K562 (cell line): ENCODE measurements at regions not wholly inside any gene's neighbourhood (a gene's known extent, or its start where the extent isn't known, plus 50 kb on each side); places are given as distances from the start of the nearest gene placed in this dataset.

ENCODE experiments used
- ATAC-seq: fragments of 200-7000 bp; cut with Tn5 transposase; 3 replicates; pipeline ENCODE4 v1.9.1; 2020; ENCODE audit warnings: moderate library complexity
- BruUV-seq: library from RNA; stranded (reverse); fragments of 400-500 nt; replicated peaks from 2 replicates; lab custom pipeline; 2021; lab: Mats Ljungman, UMichigan
- CTCF ChIA-PET: fragments of 300-600 bp; formaldehyde crosslinking; extraction: SDS; loops from one replicate; lab custom pipeline; 2021; ENCODE audit warnings: low intra/inter-chr PET ratio; lab: Yijun Ruan, JAX
- POLR2A ChIA-PET: fragments of 300-600, 350-650 bp; sonication (Branson Sonifier 250); formaldehyde crosslinking; extraction: SDS; loops from one replicate; lab custom pipeline; 2021; ENCODE audit warnings: antibody characterized with exemption, inconsistent platforms; lab: Yijun Ruan, JAX
- DNase-seq, 4 experiments: peaks; one replicate each; pipeline versions ENCODE4 v3.0.0 to v3.0.0-alpha.2; 2011 to 2018; ENCODE audit warnings: low spot score in 3 of 4, mixed read lengths in 3 of 4; ENCODE audit errors: extremely low read depth in 1 of 4
- FAIRE-seq: peaks from 2 replicates; lab custom pipeline; 2011; peaks lifted over from hg19 to GRCh38; lab: Jason Lieb, UNC
- H2AFZ ChIP-seq: 2 replicates; pipeline ENCODE4 v1.6.0; 2011; ENCODE audit warnings: low read depth, low read length, control low read depth, inconsistent platforms
- H3K27ac ChIP-seq: fragments of 200-600 bp; 3 replicates; pipeline ENCODE4 v1.8.0; 2011; ENCODE audit warnings: low read depth, mild to moderate bottlenecking, control low read depth, inconsistent platforms, low read length, moderate library complexity, mixed read lengths; ENCODE audit errors: extremely low read depth
- H3K27me3 ChIP-seq, 2 experiments: fragments of 300-600 bp in 1 of 2; 2 replicates in 1 of 2; 3 replicates in 1 of 2; pipeline versions ENCODE4 v1.6.0 to v1.8.0; 2011; ENCODE audit warnings: inconsistent platforms in 2 of 2, low read length in 2 of 2, mild to moderate bottlenecking in 1 of 2, mixed read lengths in 1 of 2, moderate library complexity in 1 of 2; ENCODE audit not compliant: control insufficient read depth in 2 of 2, insufficient read depth in 2 of 2
- H3K36me3 ChIP-seq: fragments of 300-600 bp; 3 replicates; pipeline ENCODE4 v1.8.0; 2011; ENCODE audit warnings: mild to moderate bottlenecking, low read length, inconsistent platforms; ENCODE audit not compliant: control insufficient read depth, insufficient read depth
- H3K4me1 ChIP-seq, 2 experiments: fragments of 200-600 bp in 1 of 2; replicated peaks in 1 of 2; 2 replicates in 1 of 2; 3 replicates in 1 of 2; pipeline versions ENCODE4 v1.5.1 to v1.8.0; 2011; ENCODE audit warnings: inconsistent platforms in 2 of 2, low read length in 2 of 2, mild to moderate bottlenecking in 1 of 2, mixed read lengths in 1 of 2, moderate library complexity in 1 of 2; ENCODE audit not compliant: control insufficient read depth in 2 of 2, insufficient read depth in 2 of 2
- H3K4me2 ChIP-seq: 2 replicates; pipeline ENCODE4 v1.6.1; 2011; ENCODE audit warnings: low read length, control low read depth, inconsistent platforms, mixed read lengths; ENCODE audit not compliant: insufficient read depth
- H3K4me3 ChIP-seq: fragments of 200-600 bp; sonication (generic), shearing (Covaris generic); 2 replicates; pipeline ENCODE4 v1.5.1; 2016; ENCODE audit warnings: control low read depth, inconsistent platforms
- H3K79me2 ChIP-seq: fragments of 200-600 bp; 3 replicates; pipeline ENCODE4 v1.8.0; 2011; ENCODE audit warnings: low read length, inconsistent platforms; ENCODE audit not compliant: control insufficient read depth, insufficient read depth
- H3K9ac ChIP-seq, 2 experiments: 2 replicates each; pipeline versions ENCODE4 v1.6.0 to v1.6.1; 2011; ENCODE audit warnings: low read depth in 2 of 2, low read length in 2 of 2, control low read depth in 1 of 2, inconsistent platforms in 1 of 2, mild to moderate bottlenecking in 1 of 2, mixed read lengths in 1 of 2; ENCODE audit not compliant: insufficient read depth in 1 of 2
- H3K9me1 ChIP-seq: one replicate; pipeline ENCODE4 v1.6.0; 2011; ENCODE audit warnings: inconsistent platforms, mild to moderate bottlenecking, low read length, moderate library complexity; ENCODE audit not compliant: control insufficient read depth, insufficient read depth
- H3K9me3 ChIP-seq: replicated peaks from 2 replicates; pipeline ENCODE4 v1.5.1; 2011; ENCODE audit warnings: low read depth, low read length, inconsistent platforms; ENCODE audit not compliant: control insufficient read depth, insufficient read depth
- H4K20me1 ChIP-seq: replicated peaks from 2 replicates; pipeline ENCODE4 v1.6.1; 2011; ENCODE audit warnings: low read length, inconsistent platforms, mixed read lengths; ENCODE audit not compliant: control insufficient read depth, insufficient read depth
- IRF2 ChIP-seq: sonication (generic); formaldehyde crosslinking; IDR thresholded peaks from 2 replicates; pipeline ENCODE4 v1.8.1; 2022; ENCODE audit warnings: mild to moderate bottlenecking, missing genetic modification reagents
- PURB ChIP-seq: sonication (generic); formaldehyde crosslinking; IDR thresholded peaks from 2 replicates; pipeline ENCODE4 v1.9.0; 2021; ENCODE audit warnings: low read depth, mild to moderate bottlenecking, missing genetic modification reagents
- SMAD2 ChIP-seq: fragments of 150-350 bp; IDR thresholded peaks from 2 replicates; pipeline ENCODE4 v1.6.1; 2014; ENCODE audit warnings: low read depth, mild to moderate bottlenecking, low read length
- SRSF7 ChIP-seq: fragments of 200-400 bp; formaldehyde crosslinking; optimal IDR thresholded peaks from 2 replicates; pipeline ENCODE3; 2017; ENCODE audit warnings: mild to moderate bottlenecking, low read depth, low read length
- TCF15 ChIP-seq: fragments of 250-450 bp; sonication (Bioruptor Pico); IDR thresholded peaks from 2 replicates; pipeline ENCODE4 v1.8.0; 2022; ENCODE audit warnings: moderate library complexity, mild to moderate bottlenecking, inconsistent platforms
- ZBTB17 ChIP-seq: fragments of 450-650 bp; formaldehyde crosslinking; IDR thresholded peaks from 2 replicates; pipeline ENCODE4 v1.4.0; 2020; ENCODE audit warnings: mild to moderate bottlenecking
- ZFP30 ChIP-seq: fragments of 250-450 bp; sonication (Bioruptor Pico); IDR thresholded peaks from 2 replicates; pipeline ENCODE4 v1.8.0; 2022; ENCODE audit warnings: moderate library complexity, mild to moderate bottlenecking, inconsistent platforms, borderline replicate concordance
- ZNF133 ChIP-seq: fragments of 250-450 bp; sonication (Bioruptor Pico); IDR thresholded peaks from 2 replicates; pipeline ENCODE4 v1.4.0; 2020; ENCODE audit warnings: mild to moderate bottlenecking
- ZNF586 ChIP-seq: fragments of 450-650 bp; formaldehyde crosslinking; conservative IDR thresholded peaks from 2 replicates; pipeline ENCODE4 v1.4.0; 2020; ENCODE audit warnings: mild to moderate bottlenecking, moderate library complexity
- ZNF717 ChIP-seq: fragments of 250-450 bp; sonication (Bioruptor Pico); IDR thresholded peaks from 2 replicates; pipeline ENCODE4 v1.5.0; 2021
- WGBS: fragments of 100-300 bp; shearing (Covaris generic); methylation state at CpG from one replicate; pipeline ENCODE4 v1.1.6; 2016; ENCODE audit warnings: low coverage, mixed read lengths; ENCODE audit not compliant: insufficient coverage; ENCODE audit errors: missing lambda C conversion rate; 5-methylcytosine and 5-hydroxymethylcytosine counted together
- in situ Hi-C: fragments of 300-500 bp; cut with MboI; formaldehyde crosslinking; loops from 4 replicates; pipeline ENCODE4 v1.15.0; 2018; ENCODE audit warnings: inconsistent platforms, mixed read lengths
- intact Hi-C: fragments of 100-400 bp; cut with micrococcal nuclease; formaldehyde crosslinking; loops from 2 replicates; pipeline ENCODE4 v1.14.2; 2022

- Histone ChIP-seq H3K4me2 (no peak overlapping the region), H3K27ac (no peak overlapping the region), H2AFZ (no peak overlapping the region), H4K20me1 (no peaks in the 10 kb centered on the region), H3K9me1 (no peaks in the 10 kb centered on the region), H3K79me2 (no peaks in the 10 kb centered on the region), H3K9ac (no peak overlapping the region), H3K9me3 (no peaks in the 10 kb centered on the region), H3K4me1 (no peaks in the 10 kb centered on the region), H3K36me3 (no peaks in the 10 kb centered on the region), H3K27me3 (no peaks in the 10 kb centered on the region), H3K4me3 (no peak overlapping the region)
- TF ChIP-seq IRF2 (CRISPR knock-in tag): no peak
- TF ChIP-seq SMAD2: no peak
- TF ChIP-seq ZNF586: no peak
- TF ChIP-seq TCF15 (CRISPR knock-in tag): no peak
- TF ChIP-seq SRSF7: no peak
- TF ChIP-seq ZNF717: no peak
- TF ChIP-seq PURB (CRISPR knock-in tag): no peak
- TF ChIP-seq ZNF133 (CRISPR knock-in tag): no peak
- no peak for TF ChIP-seq ZFP30 (CRISPR knock-in tag)
- TF ChIP-seq ZBTB17 (CRISPR knock-in tag): no peak
- DNase-seq (no peak), FAIRE-seq (no peak), ATAC-seq (no peak)
- in situ Hi-C loops (no loop called here), intact Hi-C loops (no loop called here)
- no TSS peak for BruUV-seq
- 0% methylated on average over 2 of the region's 2 CpGs for WGBS
- ChIA-PET POLR2A (no interaction called here), CTCF (no interaction called here)
Measured at GRCh38 chr9:90517103-90517502, 125.5 kb downstream of the DIRAS2 start.
